ENCODE measurements at regions not wholly inside any gene's neighbourhood (a gene's known extent, or its start where the extent isn't known, plus 50 kb on each side); places are given as distances from the start of the nearest gene placed in this dataset.

GRCh38 chr1:222009105-222009730 is 267.3 kb upstream of the DUSP10 start:
- Histone ChIP-seq H3K9me3 (ENCODE audit: control insufficient read depth in 4 of 4, insufficient read depth in 3 of 4, low read length in 3 of 4) (peaks cover 0 to 3% (median under 1%) of the 10 kb centered on the region in 4 donors), H3K36me3 (ENCODE audit: control insufficient read depth in 4 of 4, insufficient read depth in 4 of 4, low read length in 4 of 4) (no peaks in the 10 kb centered on the region), H3K4me1 (ENCODE audit: control insufficient read depth in 5 of 5, insufficient read depth in 5 of 5, low read length in 5 of 5) (no peaks in the 10 kb centered on the region), H3K4me3 (no peak overlapping the region), H3K27me3 (ENCODE audit: control insufficient read depth in 3 of 3, insufficient read depth in 3 of 3, low read length in 2 of 3) (no peaks in the 10 kb centered on the region), H3K9ac (ENCODE audit: insufficient read depth in 1 of 2, low read length in 2 of 2) (no peak overlapping the region), H3K27ac (ENCODE audit: low read depth in 1 of 2, low read length in 1 of 2) (no peak overlapping the region)
- no peak for DNase-seq
- no peak for ATAC-seq (ENCODE audit: insufficient read depth, low FRiP score)
- 35 to 43% methylated on average over 2 of the region's 2 CpGs for WGBS, 2 donors
- TF ChIP-seq CTCF (IDR thresholded peaks at IDR 0.05; ENCODE audit: control extremely low read depth, extremely low read depth), result no peak

- TF ChIP-seq CTCF (IDR thresholded peaks at IDR 0.05; ENCODE audit: control extremely low read depth, extremely low read depth), result no peak
Observed at GRCh38 chr1:222006715-222007114, 264.8 kb upstream of the DUSP10 start.

DNA sequence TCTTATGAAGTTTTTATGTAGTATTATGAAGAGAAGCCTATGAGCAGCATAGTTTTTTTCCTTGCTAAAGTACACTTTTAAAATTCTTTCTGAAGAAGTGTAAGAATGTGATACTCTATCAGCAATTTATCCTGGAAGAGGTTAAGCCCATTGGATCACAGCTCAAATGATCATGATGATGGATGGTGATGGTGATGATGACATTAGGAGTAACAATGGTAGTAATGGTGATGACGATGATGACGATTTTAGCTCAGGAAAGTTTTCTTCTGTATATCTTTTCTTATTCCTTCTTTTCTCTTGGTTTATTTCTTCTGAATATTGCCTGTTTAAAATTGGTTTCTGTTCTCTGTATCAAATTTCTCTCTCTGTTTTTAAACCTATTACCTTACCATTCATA is 262.9 kb upstream of the DUSP10 start:
- DNase-seq (no peak), ATAC-seq (ENCODE audit: insufficient read depth, low FRiP score) (no peak)
- Histone ChIP-seq H3K27ac (ENCODE audit: low read depth in 1 of 2, low read length in 1 of 2) (no peak overlapping the region), H3K4me1 (ENCODE audit: control insufficient read depth in 5 of 5, insufficient read depth in 5 of 5, low read length in 5 of 5) (no peaks in the 10 kb centered on the region), H3K9ac (ENCODE audit: insufficient read depth in 1 of 2, low read length in 2 of 2) (no peak overlapping the region), H3K4me3 (no peak overlapping the region), H3K9me3 (ENCODE audit: control insufficient read depth in 4 of 4, insufficient read depth in 3 of 4, low read length in 3 of 4) (no peaks in the 10 kb centered on the region), H3K36me3 (ENCODE audit: control insufficient read depth in 4 of 4, insufficient read depth in 4 of 4, low read length in 4 of 4) (no peaks in the 10 kb centered on the region), H3K27me3 (ENCODE audit: control insufficient read depth in 3 of 3, insufficient read depth in 3 of 3, low read length in 2 of 3) (no peaks in the 10 kb centered on the region)
- 85 to 96% methylated on average over 2 of the region's 2 CpGs for WGBS, 2 donors
- TF ChIP-seq CTCF (IDR thresholded peaks at IDR 0.05; ENCODE audit: control extremely low read depth, extremely low read depth), result no peak

More at GRCh38 chr1:222006715-222007114, 264.8 kb upstream of the DUSP10 start:
- Histone ChIP-seq H3K36me3 (ENCODE audit: control insufficient read depth in 4 of 4, insufficient read depth in 4 of 4, low read length in 4 of 4) (no peaks in the 10 kb centered on the region), H3K4me3 (no peak overlapping the region), H3K9me3 (ENCODE audit: control insufficient read depth in 4 of 4, insufficient read depth in 3 of 4, low read length in 3 of 4) (peaks cover 0 to 3% (median under 1%) of the 10 kb centered on the region in 4 donors), H3K27me3 (ENCODE audit: control insufficient read depth in 3 of 3, insufficient read depth in 3 of 3, low read length in 2 of 3) (no peaks in the 10 kb centered on the region), H3K27ac (ENCODE audit: low read depth in 1 of 2, low read length in 1 of 2) (no peak overlapping the region), H3K9ac (ENCODE audit: insufficient read depth in 1 of 2, low read length in 2 of 2) (no peak overlapping the region), H3K4me1 (ENCODE audit: control insufficient read depth in 5 of 5, insufficient read depth in 5 of 5, low read length in 5 of 5) (no peaks in the 10 kb centered on the region)
- DNase-seq (no peak), ATAC-seq (ENCODE audit: insufficient read depth, low FRiP score) (no peak)

- H3K4me3 ChIP-seq, result no peak overlapping the region
- no peaks in the 10 kb centered on the region for H3K36me3 ChIP-seq (ENCODE audit: control insufficient read depth in 4 of 4, insufficient read depth in 4 of 4, low read length in 4 of 4)
- H3K4me1 ChIP-seq (ENCODE audit: control insufficient read depth in 5 of 5, insufficient read depth in 5 of 5, low read length in 5 of 5), result no peaks in the 10 kb centered on the region
- H3K27ac ChIP-seq (ENCODE audit: low read depth in 1 of 2, low read length in 1 of 2), result no peak overlapping the region
- 81 to 83% methylated on average over 3 of the region's 3 CpGs for WGBS, 2 donors
- no peaks in the 10 kb centered on the region for H3K27me3 ChIP-seq (ENCODE audit: control insufficient read depth in 3 of 3, insufficient read depth in 3 of 3, low read length in 2 of 3)
- no peaks in the 10 kb centered on the region for H3K9me3 ChIP-seq (ENCODE audit: control insufficient read depth in 4 of 4, insufficient read depth in 3 of 4, low read length in 3 of 4)
- DNase-seq (no peak), ATAC-seq (ENCODE audit: insufficient read depth, low FRiP score) (no peak)
- TF ChIP-seq CTCF (IDR thresholded peaks at IDR 0.05; ENCODE audit: control extremely low read depth, extremely low read depth), result no peak
- no peak overlapping the region for H3K9ac ChIP-seq (ENCODE audit: insufficient read depth in 1 of 2, low read length in 2 of 2)
Observed at GRCh38 chr1:222004034-222004433, 262.1 kb upstream of the DUSP10 start.

All from lung (tissue), 11 donors.